Neuronal stem cell (in vitro differentiated cells): ENCODE measurements at regions not wholly inside any gene's neighbourhood (a gene's known extent, or its start where the extent isn't known, plus 50 kb on each side); places are given as distances from the start of the nearest gene placed in this dataset.

Experiments used
- DNase-seq: peaks from one replicate; pipeline ENCODE4 v3.0.0-alpha.2; 2013; ENCODE audit warnings: low spot score
- H2AFZ ChIP-seq: one replicate; pipeline ENCODE4 v1.6.1; 2013; ENCODE audit warnings: mild to moderate bottlenecking, low read length, inconsistent platforms
- H2AK5ac ChIP-seq: 2 replicates; pipeline ENCODE4 v1.6.1; 2013; ENCODE audit warnings: low read depth, mild to moderate bottlenecking, inconsistent platforms, low read length, moderate library complexity, mixed read lengths
- H2BK120ac ChIP-seq: 2 replicates; pipeline ENCODE4 v1.6.1; 2013; ENCODE audit warnings: low read depth, mild to moderate bottlenecking, inconsistent platforms, low read length, moderate library complexity, mixed read lengths
- H2BK12ac ChIP-seq: one replicate; pipeline ENCODE4 v1.6.1; 2013; ENCODE audit warnings: low read length, inconsistent platforms
- H2BK15ac ChIP-seq: 2 replicates; pipeline ENCODE4 v1.6.1; 2013; ENCODE audit warnings: mild to moderate bottlenecking, low read length, inconsistent platforms, mixed read lengths
- H2BK5ac ChIP-seq: one replicate; pipeline ENCODE4 v1.6.1; 2013; ENCODE audit warnings: inconsistent platforms, mild to moderate bottlenecking, low read length, moderate library complexity
- H3K14ac ChIP-seq: one replicate; pipeline ENCODE4 v1.6.1; 2013; ENCODE audit warnings: low read length, inconsistent platforms
- H3K18ac ChIP-seq: 2 replicates; pipeline ENCODE4 v1.6.1; 2013; ENCODE audit warnings: low read length, inconsistent platforms
- H3K23ac ChIP-seq: 2 replicates; pipeline ENCODE4 v1.6.1; 2013; ENCODE audit warnings: low read depth, mild to moderate bottlenecking, mixed read lengths, low read length, inconsistent platforms; ENCODE audit not compliant: poor library complexity
- H3K27ac ChIP-seq: replicated peaks from 3 replicates; pipeline ENCODE4 v1.5.1; 2013; ENCODE audit warnings: low read length, inconsistent platforms
- H3K27me3 ChIP-seq, 3 experiments: 2 replicates each; pipeline ENCODE4 v1.6.1; 2013; ENCODE audit warnings: low read length in 3 of 3, mild to moderate bottlenecking in 2 of 3, inconsistent platforms in 1 of 3, low read depth in 1 of 3, mixed read lengths in 1 of 3, moderate library complexity in 1 of 3; ENCODE audit not compliant: control insufficient read depth in 3 of 3, insufficient read depth in 3 of 3
- H3K36me3 ChIP-seq, 2 donors: replicated peaks in 1 of 2; 2 replicates each; pipeline ENCODE4 v1.6.1; 2013; ENCODE audit warnings: low read length in 2 of 2; ENCODE audit not compliant: control insufficient read depth in 2 of 2, insufficient read depth in 2 of 2
- H3K4ac ChIP-seq: 2 replicates; pipeline ENCODE4 v1.6.1; 2013; ENCODE audit warnings: inconsistent platforms, mild to moderate bottlenecking, low read length, moderate library complexity
- H3K4me1 ChIP-seq, 2 donors: 1 replicate in 1 of 2; 2 replicates in 1 of 2; pipeline ENCODE4 v1.6.1; 2013; ENCODE audit warnings: low read length in 2 of 2, low read depth in 1 of 2; ENCODE audit not compliant: control insufficient read depth in 2 of 2, insufficient read depth in 1 of 2
- H3K4me2 ChIP-seq: one replicate; pipeline ENCODE4 v1.6.1; 2013; ENCODE audit warnings: mild to moderate bottlenecking, low read length, inconsistent platforms; ENCODE audit not compliant: insufficient read depth, poor library complexity, severe bottlenecking
- H3K4me3 ChIP-seq, 2 donors: 2 replicates each; pipeline ENCODE4 v1.5.1; 2013; ENCODE audit warnings: low read length in 2 of 2, mild to moderate bottlenecking in 2 of 2, inconsistent platforms in 1 of 2, moderate library complexity in 1 of 2
- H3K79me1 ChIP-seq: one replicate; pipeline ENCODE4 v1.6.1; 2013; ENCODE audit warnings: low read depth, mild to moderate bottlenecking, inconsistent platforms, low read length, moderate library complexity
- H3K9ac ChIP-seq: one replicate; pipeline ENCODE4 v1.6.1; 2013; ENCODE audit warnings: mild to moderate bottlenecking, low read depth, low read length, inconsistent platforms; ENCODE audit not compliant: poor library complexity
- H3K9me3 ChIP-seq, 2 donors: replicated peaks in 1 of 2; 2 replicates each; pipeline versions ENCODE3 to v1.6.1; 2013; ENCODE audit warnings: low read length in 2 of 2, mild to moderate bottlenecking in 2 of 2, inconsistent platforms in 1 of 2, low read depth in 1 of 2, mixed read lengths in 1 of 2, moderate library complexity in 1 of 2; ENCODE audit not compliant: control insufficient read depth in 2 of 2, insufficient read depth in 1 of 2
- H4K8ac ChIP-seq: one replicate; pipeline ENCODE4 v1.6.1; 2013; ENCODE audit warnings: low read depth, mild to moderate bottlenecking, inconsistent platforms, low read length, moderate library complexity
- H4K91ac ChIP-seq: one replicate; pipeline ENCODE4 v1.6.1; 2013; ENCODE audit warnings: low read length, low read depth, mild to moderate bottlenecking, inconsistent platforms; ENCODE audit not compliant: poor library complexity
- WGBS, 2 donors: extraction: QIAGEN DNeasy Blood & Tissue Kit; methylation state at CpG; one replicate each; pipeline ENCODE4 v1.1.7; 2013; ENCODE audit warnings: missing lambda C conversion rate in 2 of 2, mixed read lengths in 1 of 2; ENCODE audit not compliant: insufficient read length in 2 of 2, insufficient replicate concordance in 1 of 2; ENCODE audit errors: extremely low coverage in 2 of 2; 5-methylcytosine and 5-hydroxymethylcytosine counted together

GRCh38 chr7:118755067-118755625 lies 530.6 kb downstream of the ANKRD7 start:
- H3K4me3 ChIP-seq = no peak overlapping the region
- H2BK12ac ChIP-seq = no peak overlapping the region
- no peak overlapping the region for H2BK120ac ChIP-seq
- no peak overlapping the region for H3K23ac ChIP-seq
- H3K4me1 ChIP-seq = no peaks in the 10 kb centered on the region
- no peaks in the 10 kb centered on the region for H3K9me3 ChIP-seq
- H2BK15ac ChIP-seq = no peak overlapping the region
- H4K8ac ChIP-seq = no peak overlapping the region
- no peak overlapping the region for H2AK5ac ChIP-seq
- no CpG with 5 or more reads among the region's 3 CpGs for WGBS, 2 donors
- no peak overlapping the region for H3K14ac ChIP-seq
- no peak overlapping the region for H3K27ac ChIP-seq
- no peak overlapping the region for H2BK5ac ChIP-seq
- no peaks in the 10 kb centered on the region for H3K27me3 ChIP-seq
- H2AFZ ChIP-seq = no peak overlapping the region
- no peak overlapping the region for H3K4ac ChIP-seq
- no peak overlapping the region for H4K91ac ChIP-seq
- DNase-seq = no peak
- H3K4me2 ChIP-seq = no peak overlapping the region
- no peak overlapping the region for H3K18ac ChIP-seq
- H3K79me1 ChIP-seq = no peaks in the 10 kb centered on the region
- no peaks in the 10 kb centered on the region for H3K36me3 ChIP-seq
- H3K9ac ChIP-seq = no peak overlapping the region

GRCh38 chr7:118757066-118757465 lies 532.6 kb downstream of the ANKRD7 start:
- Histone ChIP-seq H3K27me3 (no peaks in the 10 kb centered on the region), H3K18ac (no peak overlapping the region), H2BK120ac (no peak overlapping the region), H4K91ac (no peak overlapping the region), H2BK5ac (no peak overlapping the region), H3K4me2 (no peak overlapping the region), H3K9ac (no peak overlapping the region), H3K36me3 (no peaks in the 10 kb centered on the region), H3K4me1 (no peaks in the 10 kb centered on the region), H2BK15ac (no peak overlapping the region), H3K27ac (no peak overlapping the region), H3K79me1 (no peaks in the 10 kb centered on the region), H2AK5ac (no peak overlapping the region), H3K9me3 (peaks cover 4 to 9% of the 10 kb centered on the region in 2 donors), H3K4ac (no peak overlapping the region), H2AFZ (no peak overlapping the region), H3K23ac (no peak overlapping the region), H3K4me3 (no peak overlapping the region), H3K14ac (no peak overlapping the region), H4K8ac (no peak overlapping the region), H2BK12ac (no peak overlapping the region)
- no peak for DNase-seq
- no CpG with 5 or more reads among the region's 3 CpGs for WGBS, 2 donors

GRCh38 chr7:118758582-118758981 lies 534.1 kb downstream of the ANKRD7 start:
- Histone ChIP-seq H3K4me1 (no peaks in the 10 kb centered on the region), H2AK5ac (no peak overlapping the region), H3K23ac (no peak overlapping the region), H4K8ac (no peak overlapping the region), H3K4me2 (no peak overlapping the region), H2AFZ (no peak overlapping the region), H3K18ac (no peak overlapping the region), H2BK5ac (no peak overlapping the region), H4K91ac (no peak overlapping the region), H2BK15ac (no peak overlapping the region), H3K79me1 (no peaks in the 10 kb centered on the region), H3K4me3 (no peak overlapping the region), H2BK12ac (no peak overlapping the region), H3K9ac (no peak overlapping the region), H3K36me3 (no peaks in the 10 kb centered on the region), H3K4ac (no peak overlapping the region), H3K14ac (no peak overlapping the region), H3K27me3 (no peaks in the 10 kb centered on the region), H2BK120ac (no peak overlapping the region), H3K9me3 (peaks cover 4 to 9% of the 10 kb centered on the region in 2 donors), H3K27ac (no peak overlapping the region)
- DNase-seq = no peak

GRCh38 chr7:118759921-118760320 lies 535.4 kb downstream of the ANKRD7 start:
- Histone ChIP-seq H3K18ac (no peak overlapping the region), H2BK5ac (no peak overlapping the region), H2AFZ (no peak overlapping the region), H2BK12ac (no peak overlapping the region), H3K14ac (no peak overlapping the region), H3K4me3 (no peak overlapping the region), H4K8ac (no peak overlapping the region), H3K27ac (no peak overlapping the region), H2BK15ac (no peak overlapping the region), H3K4ac (no peak overlapping the region), H3K4me2 (no peak overlapping the region), H3K9me3 (peaks cover 4 to 9% of the 10 kb centered on the region in 2 donors), H3K36me3 (no peaks in the 10 kb centered on the region), H3K79me1 (no peaks in the 10 kb centered on the region), H3K9ac (no peak overlapping the region), H3K4me1 (no peaks in the 10 kb centered on the region), H2AK5ac (no peak overlapping the region), H3K23ac (no peak overlapping the region), H3K27me3 (no peaks in the 10 kb centered on the region), H2BK120ac (no peak overlapping the region), H4K91ac (no peak overlapping the region)
- DNase-seq = no peak
